GM12892 (cell line): ENCODE measurements at regions not wholly inside any gene's neighbourhood (a gene's known extent, or its start where the extent isn't known, plus 50 kb on each side); places are given as distances from the start of the nearest gene placed in this dataset.

Experiments used
- POLR2A ChIP-seq: IDR thresholded peaks from 2 replicates; pipeline ENCODE4 v1.6.1; 2011; ENCODE audit warnings: low read depth, low read length, control low read depth
- POLR2AphosphoS5 ChIP-seq: IDR thresholded peaks from 2 replicates; pipeline ENCODE4 v1.6.1; 2011; ENCODE audit warnings: low read depth, low read length, control low read depth

GRCh38 chr1:198970916-198971315 lies 332.1 kb downstream of the PTPRC start:
- TF ChIP-seq POLR2AphosphoS5: no peak
- TF ChIP-seq POLR2A: no peak
